ENCODE measurements at regions not wholly inside any gene's neighbourhood (a gene's known extent, or its start where the extent isn't known, plus 50 kb on each side); places are given as distances from the start of the nearest gene placed in this dataset.

GRCh38 chr18:46424898-46425297 lies 232.1 kb downstream of the LOXHD1 start (continued):
- TF ChIP-seq ZSCAN18 (CRISPR knock-in tag; IDR thresholded peaks at IDR 0.05), result no peak
- no peak for TF ChIP-seq ZNF671 (CRISPR knock-in tag; IDR thresholded peaks at IDR 0.05)
- no peak for TF ChIP-seq OVOL2 (CRISPR knock-in tag; IDR thresholded peaks at IDR 0.05; ENCODE audit: borderline replicate concordance)
- no peak for TF ChIP-seq AFF4 (CRISPR knock-in tag; IDR thresholded peaks at IDR 0.05; ENCODE audit: borderline replicate concordance)
- no peak for TF ChIP-seq ZNF219 (CRISPR knock-in tag; IDR thresholded peaks at IDR 0.05; ENCODE audit: borderline replicate concordance)

- CTCF ChIA-PET, result interaction anchor here (0.6 to 1.6 kb wide), 12 partner anchors 11 to 233 kb away, joined by 3 to 6 read pairs (median 3); no protein-coding TSS in a partner anchor
- no peak overlapping the region for H3K27ac Mint-ChIP-seq
- H3K4me3 Mint-ChIP-seq, result no peak overlapping the region
Observed at GRCh38 chr18:46425511-46425910, 231.5 kb downstream of the LOXHD1 start.

More at GRCh38 chr18:46425511-46425910, 231.5 kb downstream of the LOXHD1 start:
- no peaks in the 10 kb centered on the region for H3K27me3 Mint-ChIP-seq (ENCODE audit: low read depth)
- H3K36me3 Mint-ChIP-seq, result no peaks in the 10 kb centered on the region
- no peak for ATAC-seq
- DNase-seq (ENCODE audit: low spot score), result no peak
- peaks cover 26% of the 10 kb centered on the region for H3K4me1 Mint-ChIP-seq
- POLR2A ChIA-PET, result interaction anchor here (0.5 to 1.0 kb wide), 2 partner anchors 22 to 36 kb away, joined by 3 read pairs; no protein-coding TSS in a partner anchor
- TF ChIP-seq USF1 (CRISPR knock-in tag; IDR thresholded peaks at IDR 0.05), result no peak
- no peak for TF ChIP-seq ZNF396 (CRISPR knock-in tag; IDR thresholded peaks at IDR 0.05; ENCODE audit: borderline replicate concordance)
- no peak for TF ChIP-seq PRRX2 (CRISPR knock-in tag; IDR thresholded peaks at IDR 0.05)
- no peak for TF ChIP-seq SP1 (CRISPR knock-in tag; conservative IDR thresholded peaks at IDR 0.05)
- TF ChIP-seq ZNF121 (CRISPR knock-in tag; IDR thresholded peaks at IDR 0.05), result no peak
- no peak for TF ChIP-seq ESRRA (CRISPR knock-in tag; IDR thresholded peaks at IDR 0.05; ENCODE audit: borderline replicate concordance)
- TF ChIP-seq KAT7 (CRISPR knock-in tag; IDR thresholded peaks at IDR 0.05; ENCODE audit: borderline replicate concordance), result no peak
- no peak for TF ChIP-seq ZNF423 (CRISPR knock-in tag; IDR thresholded peaks at IDR 0.05)
- TF ChIP-seq FOXP4 (CRISPR knock-in tag; IDR thresholded peaks at IDR 0.05), result no peak
- no peak for TF ChIP-seq FOXP1 (CRISPR knock-in tag; IDR thresholded peaks at IDR 0.05; ENCODE audit: borderline replicate concordance)
- no peak for TF ChIP-seq MLX (CRISPR knock-in tag; IDR thresholded peaks at IDR 0.05)
- TF ChIP-seq EMX1 (CRISPR knock-in tag; IDR thresholded peaks at IDR 0.05), result no peak
- no peak for TF ChIP-seq ZNF425 (CRISPR knock-in tag; conservative IDR thresholded peaks at IDR 0.05)
- no peak for TF ChIP-seq NR1H2 (CRISPR knock-in tag; IDR thresholded peaks at IDR 0.05)
- TF ChIP-seq PRDM15 (CRISPR knock-in tag; IDR thresholded peaks at IDR 0.05), result no peak
- no peak for TF ChIP-seq ZNF263 (CRISPR knock-in tag; IDR thresholded peaks at IDR 0.05; ENCODE audit: low read depth)
- TF ChIP-seq TP53 (CRISPR knock-in tag; IDR thresholded peaks at IDR 0.05), result no peak
- TF ChIP-seq FOXK1 (CRISPR knock-in tag; IDR thresholded peaks at IDR 0.05), result no peak
- no peaks in the 10 kb centered on the region for H3K9me3 Mint-ChIP-seq
